Osteoblast (primary cell): ENCODE measurements at regions not wholly inside any gene's neighbourhood (a gene's known extent, or its start where the extent isn't known, plus 50 kb on each side); places are given as distances from the start of the nearest gene placed in this dataset.

Experiments used
- DNase-seq: peaks from one replicate; pipeline ENCODE4 v3.0.0; 2011; ENCODE audit warnings: low spot score, mixed read lengths; ENCODE audit not compliant: insufficient read length; ENCODE audit errors: missing footprints
- H2AFZ ChIP-seq: 2 replicates; pipeline ENCODE4 v1.6.0; 2011; ENCODE audit warnings: mild to moderate bottlenecking, low read length
- H3K27ac ChIP-seq: 2 replicates; pipeline ENCODE4 v1.5.1; 2011; ENCODE audit warnings: mild to moderate bottlenecking, low read depth, low read length, moderate library complexity
- H3K27me3 ChIP-seq: 2 replicates; pipeline ENCODE4 v1.6.0; 2012; ENCODE audit warnings: mild to moderate bottlenecking, control low read depth, inconsistent platforms, low read length, moderate library complexity; ENCODE audit not compliant: insufficient read depth
- H3K36me3 ChIP-seq: 2 replicates; pipeline ENCODE4 v1.5.1; 2011; ENCODE audit warnings: mild to moderate bottlenecking, low read length, control low read depth, moderate library complexity; ENCODE audit not compliant: insufficient read depth
- H3K4me1 ChIP-seq: 2 replicates; pipeline ENCODE4 v1.5.1; 2011; ENCODE audit warnings: mild to moderate bottlenecking, low read length, control low read depth, moderate library complexity; ENCODE audit not compliant: insufficient read depth
- H3K4me2 ChIP-seq: 2 replicates; pipeline ENCODE4 v1.6.0; 2011; ENCODE audit warnings: mild to moderate bottlenecking, low read length; ENCODE audit not compliant: insufficient read depth
- H3K4me3 ChIP-seq: fragments of 200-600 bp; sonication (generic); 3 replicates; pipeline ENCODE4 v1.5.1; 2012; ENCODE audit warnings: mild to moderate bottlenecking, low read length, inconsistent platforms; ENCODE audit not compliant: insufficient read depth
- H3K79me2 ChIP-seq: 2 replicates; pipeline ENCODE4 v1.6.0; 2012; ENCODE audit warnings: mild to moderate bottlenecking, low read length, control low read depth, inconsistent platforms; ENCODE audit not compliant: insufficient read depth
- H3K9me3 ChIP-seq: 2 replicates; pipeline ENCODE4 v1.5.1; 2011; ENCODE audit warnings: low read depth, low read length, control low read depth
- H4K20me1 ChIP-seq: 2 replicates; pipeline ENCODE4 v1.6.0; 2012; ENCODE audit warnings: mild to moderate bottlenecking, low read length, control low read depth; ENCODE audit not compliant: insufficient read depth
- CTCF ChIP-seq: IDR thresholded peaks from 2 replicates; pipeline ENCODE4 v1.5.1; 2011; ENCODE audit warnings: mild to moderate bottlenecking, low read depth, low read length, moderate library complexity; ENCODE audit errors: extremely low read depth

DNA sequence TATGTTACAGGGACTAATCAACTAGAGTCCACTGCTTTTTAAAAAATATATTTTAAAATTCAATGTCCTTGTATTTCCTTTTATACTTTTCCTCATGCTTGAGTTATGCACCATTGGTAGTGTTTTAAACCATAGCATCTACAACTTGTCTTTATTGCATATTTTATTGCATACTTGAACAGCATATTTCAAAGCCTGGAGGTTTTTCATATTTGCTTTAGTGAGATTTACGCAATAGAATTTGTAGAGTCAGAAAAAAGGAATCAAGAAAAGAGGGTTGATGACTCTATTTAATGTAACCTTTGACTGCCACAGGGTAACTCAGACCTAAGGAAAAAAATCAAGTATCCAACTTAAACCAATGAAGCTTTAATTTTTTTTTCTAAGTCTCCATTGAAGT lies 1165.7 kb upstream of the IGFBP7 start:
- H3K4me2 ChIP-seq, result no peak overlapping the region
- peaks cover 2% of the 10 kb centered on the region for H3K9me3 ChIP-seq
- DNase-seq, result no peak
- no peaks in the 10 kb centered on the region for H3K4me1 ChIP-seq
- no peak for TF ChIP-seq CTCF
- H3K4me3 ChIP-seq, result no peak overlapping the region
- no peaks in the 10 kb centered on the region for H3K27me3 ChIP-seq
- H3K79me2 ChIP-seq, result no peaks in the 10 kb centered on the region
- no peak overlapping the region for H2AFZ ChIP-seq
- no peaks in the 10 kb centered on the region for H3K36me3 ChIP-seq
- H4K20me1 ChIP-seq, result no peaks in the 10 kb centered on the region
- H3K27ac ChIP-seq, result no peak overlapping the region

GRCh38 chr4:58274553-58274952 lies 1164.4 kb upstream of the IGFBP7 start:
- H3K27me3 ChIP-seq, result no peaks in the 10 kb centered on the region
- H3K79me2 ChIP-seq, result no peaks in the 10 kb centered on the region
- no peak overlapping the region for H3K4me2 ChIP-seq
- no peaks in the 10 kb centered on the region for H3K36me3 ChIP-seq
- no peaks in the 10 kb centered on the region for H3K4me1 ChIP-seq
- H3K27ac ChIP-seq, result no peak overlapping the region
- H2AFZ ChIP-seq, result no peak overlapping the region
- no peak for DNase-seq
- H3K4me3 ChIP-seq, result no peak overlapping the region
- TF ChIP-seq CTCF, result no peak
- peaks cover 2% of the 10 kb centered on the region for H3K9me3 ChIP-seq
- no peaks in the 10 kb centered on the region for H4K20me1 ChIP-seq

DNA sequence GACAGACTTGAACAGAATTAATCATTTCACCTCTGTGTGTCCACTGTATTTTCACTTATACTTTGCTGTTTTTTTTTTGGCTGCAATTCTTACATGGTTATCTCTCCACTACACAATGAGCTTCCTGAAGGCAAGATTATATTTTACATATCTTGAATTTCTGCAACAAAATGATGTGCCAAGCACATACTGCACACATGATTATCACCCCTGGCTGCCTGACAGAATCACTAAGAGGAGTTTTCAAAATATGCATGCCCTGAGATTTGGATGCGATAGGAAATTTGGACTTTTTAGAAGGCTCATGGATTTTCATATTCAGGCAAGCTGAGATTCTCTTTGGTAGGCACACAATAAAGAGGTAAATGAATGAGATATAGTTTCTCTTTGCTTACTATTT lies 1162.1 kb upstream of the IGFBP7 start:
- TF ChIP-seq CTCF, result no peak

GRCh38 chr4:58265734-58266133 lies 1155.5 kb upstream of the IGFBP7 start:
- no peaks in the 10 kb centered on the region for H3K36me3 ChIP-seq
- DNase-seq, result no peak
- no peak for TF ChIP-seq CTCF
- H3K79me2 ChIP-seq, result no peaks in the 10 kb centered on the region
- H3K4me3 ChIP-seq, result no peak overlapping the region
- no peaks in the 10 kb centered on the region for H3K27me3 ChIP-seq
- no peak overlapping the region for H3K4me2 ChIP-seq
- no peaks in the 10 kb centered on the region for H3K4me1 ChIP-seq
- H3K27ac ChIP-seq, result no peak overlapping the region
- no peak overlapping the region for H2AFZ ChIP-seq
- H3K9me3 ChIP-seq, result no peaks in the 10 kb centered on the region
- H4K20me1 ChIP-seq, result no peaks in the 10 kb centered on the region

More for the DNA sequence above, 1162.1 kb upstream of the IGFBP7 start:
- DNase-seq, result no peak
- no peaks in the 10 kb centered on the region for H4K20me1 ChIP-seq
- no peaks in the 10 kb centered on the region for H3K36me3 ChIP-seq
- no peaks in the 10 kb centered on the region for H3K27me3 ChIP-seq
- no peaks in the 10 kb centered on the region for H3K79me2 ChIP-seq
- no peak overlapping the region for H3K4me3 ChIP-seq
- no peaks in the 10 kb centered on the region for H3K4me1 ChIP-seq
- H3K27ac ChIP-seq, result no peak overlapping the region
- H3K4me2 ChIP-seq, result no peak overlapping the region
- peaks cover 2% of the 10 kb centered on the region for H3K9me3 ChIP-seq
- H2AFZ ChIP-seq, result no peak overlapping the region
